Erythroblast (primary cell): ENCODE measurements at regions not wholly inside any gene's neighbourhood (a gene's known extent, or its start where the extent isn't known, plus 50 kb on each side); places are given as distances from the start of the nearest gene placed in this dataset.

Experiments used
- GATA1 ChIP-seq: IDR thresholded peaks from 2 replicates; pipeline ENCODE4 v1.6.1; 2011; ENCODE audit warnings: low read depth, mild to moderate bottlenecking, control low read depth, low read length, moderate library complexity
- POLR2A ChIP-seq: IDR thresholded peaks from 2 replicates; pipeline ENCODE4 v1.6.1; 2011; ENCODE audit warnings: mild to moderate bottlenecking, low read length

DNA sequence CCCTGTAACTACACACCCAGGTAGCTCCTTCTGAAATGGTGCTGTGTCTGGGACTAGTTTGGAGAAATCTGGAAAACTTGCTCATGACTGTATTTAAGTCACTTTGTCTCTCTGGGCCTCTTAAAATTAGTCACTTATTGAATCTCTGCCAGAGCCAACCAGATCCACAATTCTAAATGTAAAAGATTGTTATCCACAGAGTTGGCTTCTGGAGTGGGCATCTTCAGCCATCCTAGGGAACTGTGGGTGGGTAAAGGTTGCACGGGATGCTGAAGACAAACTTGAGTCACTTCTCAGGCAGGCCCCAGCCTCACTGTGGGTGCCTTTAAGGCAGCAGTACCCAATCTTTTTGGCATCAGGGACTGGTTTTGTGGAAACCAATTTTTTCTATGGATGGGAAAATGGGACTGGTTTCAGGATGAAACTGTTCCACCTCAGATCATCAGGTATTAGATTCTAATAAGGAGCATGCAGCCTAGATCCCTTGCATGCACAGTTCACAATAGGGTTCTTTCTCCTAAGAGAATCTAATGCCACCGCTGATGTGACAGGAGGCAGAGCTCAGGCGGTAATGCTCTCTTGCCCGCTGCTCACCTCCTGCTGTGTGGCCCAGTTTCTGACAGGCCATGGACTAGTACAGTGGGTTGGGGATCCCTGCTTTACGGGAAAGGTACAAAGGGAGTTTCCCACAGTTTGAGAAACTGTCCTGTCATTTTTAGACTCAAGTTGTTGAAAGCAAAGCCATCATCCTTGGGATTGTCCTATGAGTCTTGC is 98.3 kb upstream of the SPRED2 start:
- TF ChIP-seq POLR2A (no peak), GATA1 (no peak)
